ENCODE measurements at regions not wholly inside any gene's neighbourhood (a gene's known extent, or its start where the extent isn't known, plus 50 kb on each side); places are given as distances from the start of the nearest gene placed in this dataset.

GRCh38 chr12:124498275-124499189 lies 68.9 kb downstream of the NCOR2 start:
- no peak for TF ChIP-seq ZNF274 (IDR thresholded peaks at IDR 0.05; ENCODE audit: low read depth, low read length)
- no peak overlapping the region for H3K4me3 ChIP-seq (ENCODE audit: low read length)

- TF ChIP-seq ZNF274 (IDR thresholded peaks at IDR 0.05; ENCODE audit: low read depth, low read length), result no peak
- H3K4me3 ChIP-seq (ENCODE audit: low read length), result no peak overlapping the region
Observed at GRCh38 chr12:124497658-124498057, 69.8 kb downstream of the NCOR2 start.

- H3K4me3 ChIP-seq (ENCODE audit: low read length), result no peak overlapping the region
- TF ChIP-seq ZNF274 (IDR thresholded peaks at IDR 0.05; ENCODE audit: low read depth, low read length), result no peak
Observed at GRCh38 chr12:124497039-124497438, 70.4 kb downstream of the NCOR2 start.

- no peak overlapping the region for H3K4me3 ChIP-seq (ENCODE audit: low read length)
- TF ChIP-seq ZNF274 (IDR thresholded peaks at IDR 0.05; ENCODE audit: low read depth, low read length), result no peak
Observed at GRCh38 chr12:124496584-124496983, 70.8 kb downstream of the NCOR2 start.

- TF ChIP-seq ZNF274 (IDR thresholded peaks at IDR 0.05; ENCODE audit: low read depth, low read length), result no peak
- no peak overlapping the region for H3K4me3 ChIP-seq (ENCODE audit: low read length)
Observed at GRCh38 chr12:124495194-124495983, 72.0 kb downstream of the NCOR2 start.

- no peak overlapping the region for H3K4me3 ChIP-seq (ENCODE audit: low read length)
- TF ChIP-seq ZNF274 (IDR thresholded peaks at IDR 0.05; ENCODE audit: low read depth, low read length), result no peak
Observed at GRCh38 chr12:124494751-124495129, 72.7 kb downstream of the NCOR2 start.

- TF ChIP-seq ZNF274 (IDR thresholded peaks at IDR 0.05; ENCODE audit: low read depth, low read length), result no peak
- H3K4me3 ChIP-seq (ENCODE audit: low read length), result no peak overlapping the region
Observed at GRCh38 chr12:124493809-124494750, 73.3 kb downstream of the NCOR2 start.

- H3K4me3 ChIP-seq (ENCODE audit: low read length), result no peak overlapping the region
- TF ChIP-seq ZNF274 (IDR thresholded peaks at IDR 0.05; ENCODE audit: low read depth, low read length), result no peak
Observed at GRCh38 chr12:124492879-124493808, 74.3 kb downstream of the NCOR2 start.

- TF ChIP-seq ZNF274 (IDR thresholded peaks at IDR 0.05; ENCODE audit: low read depth, low read length), result no peak
- H3K4me3 ChIP-seq (ENCODE audit: low read length), result no peak overlapping the region
Observed at GRCh38 chr12:124491856-124492420, 75.5 kb downstream of the NCOR2 start.

GRCh38 chr12:124491310-124491709 lies 76.1 kb downstream of the NCOR2 start:
- H3K4me3 ChIP-seq (ENCODE audit: low read length), result no peak overlapping the region
- no peak for TF ChIP-seq ZNF274 (IDR thresholded peaks at IDR 0.05; ENCODE audit: low read depth, low read length)

- TF ChIP-seq ZNF274 (IDR thresholded peaks at IDR 0.05; ENCODE audit: low read depth, low read length), result no peak
- no peak overlapping the region for H3K4me3 ChIP-seq (ENCODE audit: low read length)
Observed at GRCh38 chr12:124490584-124491305, 76.7 kb downstream of the NCOR2 start.

Measured in GM08714 (cell line).